ENCODE measurements at regions not wholly inside any gene's neighbourhood (a gene's known extent, or its start where the extent isn't known, plus 50 kb on each side); places are given as distances from the start of the nearest gene placed in this dataset.
"Not testable (repeated sequence)": the region's sequence is repeated elsewhere in the genome, so short reads cannot be mapped to it uniquely, and the experiment has no call there.

- peak; percentile 24 for DNase-seq (ENCODE audit: low read depth, low spot score)
Measured at GRCh38 chr1:79193211-79194079, 186.9 kb upstream of the ADGRL4 start.

- DNase-seq (ENCODE audit: low read depth, low spot score): no peak
Measured at GRCh38 chr1:79190074-79190473, 183.5 kb upstream of the ADGRL4 start.

- DNase-seq (ENCODE audit: low read depth, low spot score): peak; percentile 21
Measured at GRCh38 chr1:79188337-79188736, 181.8 kb upstream of the ADGRL4 start.

GRCh38 chr1:79186260-79186659 is 179.7 kb upstream of the ADGRL4 start:
- no peak for DNase-seq (ENCODE audit: low read depth, low spot score)

GRCh38 chr1:79177844-79178243 is 171.3 kb upstream of the ADGRL4 start:
- no peak for DNase-seq (ENCODE audit: low read depth, low spot score)

GRCh38 chr1:79161077-79161476 is 154.5 kb upstream of the ADGRL4 start:
- no peak for DNase-seq (ENCODE audit: low read depth, low spot score)

GRCh38 chr1:79155991-79156390 is 149.5 kb upstream of the ADGRL4 start:
- no peak for DNase-seq (ENCODE audit: low read depth, low spot score)

- no peak for DNase-seq (ENCODE audit: low read depth, low spot score)
Measured at GRCh38 chr1:79151006-79151796, 144.7 kb upstream of the ADGRL4 start.

GRCh38 chr1:79150576-79150975 is 144.0 kb upstream of the ADGRL4 start:
- DNase-seq (ENCODE audit: low read depth, low spot score): no peak

- not testable (repeated sequence) for DNase-seq (ENCODE audit: low read depth, low spot score)
Measured at GRCh38 chr1:79138227-79138626, 131.7 kb upstream of the ADGRL4 start.

- DNase-seq (ENCODE audit: low read depth, low spot score): no peak
Measured at GRCh38 chr1:79133774-79134364, 127.3 kb upstream of the ADGRL4 start.

GRCh38 chr1:79131626-79132025 is 125.1 kb upstream of the ADGRL4 start:
- DNase-seq (ENCODE audit: low read depth, low spot score): no peak

- no peak for DNase-seq (ENCODE audit: low read depth, low spot score)
Measured at GRCh38 chr1:79129914-79130313, 123.4 kb upstream of the ADGRL4 start.

GRCh38 chr1:79128722-79129121 is 122.2 kb upstream of the ADGRL4 start:
- DNase-seq (ENCODE audit: low read depth, low spot score): peak; percentile 43

- DNase-seq (ENCODE audit: low read depth, low spot score): no peak
Measured at GRCh38 chr1:79124756-79125155, 118.2 kb upstream of the ADGRL4 start.

- no peak for DNase-seq (ENCODE audit: low read depth, low spot score)
Measured at GRCh38 chr1:79122521-79122920, 116.0 kb upstream of the ADGRL4 start.

- no peak for DNase-seq (ENCODE audit: low read depth, low spot score)
Measured at GRCh38 chr1:79117376-79117775, 110.8 kb upstream of the ADGRL4 start.

GRCh38 chr1:79113836-79114235 is 107.3 kb upstream of the ADGRL4 start:
- DNase-seq (ENCODE audit: low read depth, low spot score): no peak

- no peak for DNase-seq (ENCODE audit: low read depth, low spot score)
Measured at GRCh38 chr1:79110749-79111148, 104.2 kb upstream of the ADGRL4 start.

- no peak for DNase-seq (ENCODE audit: low read depth, low spot score)
Measured at GRCh38 chr1:79109445-79109844, 102.9 kb upstream of the ADGRL4 start.

- no peak for DNase-seq (ENCODE audit: low read depth, low spot score)
Measured at GRCh38 chr1:79105500-79105899, 99.0 kb upstream of the ADGRL4 start.

GRCh38 chr1:79104617-79105016 is 98.1 kb upstream of the ADGRL4 start:
- DNase-seq (ENCODE audit: low read depth, low spot score): no peak

All from brain pericyte (primary cell).